Smooth muscle cell (in vitro differentiated cells): ENCODE measurements at regions not wholly inside any gene's neighbourhood (a gene's known extent, or its start where the extent isn't known, plus 50 kb on each side); places are given as distances from the start of the nearest gene placed in this dataset.

Experiments
- DNase-seq: peaks from one replicate; lab custom pipeline; 2025; ENCODE audit not compliant: unreplicated experiment; lab: John Stamatoyannopoulos, UW
- H2AFZ ChIP-seq: fragments of 200-600 bp; sonication (generic); 2 replicates; pipeline ENCODE4 v1.6.0; 2016; ENCODE audit warnings: antibody characterized with exemption, low read depth, mild to moderate bottlenecking
- H3F3A ChIP-seq: fragments of 200-600 bp; sonication (generic); 2 replicates; pipeline ENCODE4 v1.6.0; 2017; ENCODE audit warnings: antibody characterized with exemption, low read depth
- H3K27ac ChIP-seq: fragments of 200-600 bp; sonication (generic); 2 replicates; pipeline ENCODE4 v1.5.1; 2016; ENCODE audit warnings: low read depth, mild to moderate bottlenecking
- H3K27me3 ChIP-seq: fragments of 200-600 bp; sonication (generic); 2 replicates; pipeline ENCODE4 v1.6.1; 2016; ENCODE audit warnings: low read depth, mild to moderate bottlenecking
- H3K36me3 ChIP-seq: fragments of 200-600 bp; sonication (generic); 2 replicates; pipeline ENCODE4 v1.5.1; 2016; ENCODE audit warnings: low read depth
- H3K4me1 ChIP-seq: fragments of 200-600 bp; sonication (generic); 2 replicates; pipeline ENCODE4 v1.5.1; 2016; ENCODE audit warnings: low read depth
- H3K4me2 ChIP-seq: fragments of 200-600 bp; sonication (generic); 2 replicates; pipeline ENCODE4 v1.6.0; 2016; ENCODE audit warnings: mild to moderate bottlenecking
- H3K4me3 ChIP-seq: fragments of 200-600 bp; sonication (generic); 2 replicates; pipeline ENCODE4 v1.5.1; 2016; ENCODE audit warnings: mild to moderate bottlenecking
- H3K79me2 ChIP-seq: fragments of 200-600 bp; sonication (generic); 2 replicates; pipeline ENCODE4 v1.6.0; 2016; ENCODE audit warnings: low read depth, mild to moderate bottlenecking
- H3K9ac ChIP-seq: fragments of 200-600 bp; sonication (generic); 2 replicates; pipeline ENCODE4 v1.6.0; 2016; ENCODE audit warnings: low read depth
- H3K9me3 ChIP-seq: fragments of 200-600 bp; sonication (generic); replicated peaks from 2 replicates; pipeline ENCODE4 v1.5.1; 2016; ENCODE audit warnings: low read depth
- H4K20me1 ChIP-seq: fragments of 200-600 bp; sonication (generic); 2 replicates; pipeline ENCODE4 v1.6.0; 2016; ENCODE audit warnings: low read depth
- WGBS: methylation state at CpG from one replicate; pipeline ENCODE4 v1.1.7; 2016; ENCODE audit warnings: low lambda C conversion rate; 5-methylcytosine and 5-hydroxymethylcytosine counted together
- TF ChIP-seq, protein P1 (sequence below): fragments of 200-600 bp; sonication (generic); IDR thresholded peaks from 2 replicates; pipeline ENCODE4 v1.5.1; 2017; ENCODE audit warnings: borderline replicate concordance, mild to moderate bottlenecking, antibody characterized with exemption; ENCODE audit not compliant: insufficient read depth, poor library complexity, severe bottlenecking

GRCh38 chr7:10634239-10634638, 339.4 kb upstream of the PHF14 start:
- H3K36me3 ChIP-seq: no peaks in the 10 kb centered on the region
- no peak for DNase-seq
- no peaks in the 10 kb centered on the region for H4K20me1 ChIP-seq
- 86% methylated on average over 2 of the region's 2 CpGs for WGBS
- peaks cover 6% of the 10 kb centered on the region for H3K9me3 ChIP-seq
- H3K9ac ChIP-seq: no peak overlapping the region
- H3K4me3 ChIP-seq: no peak overlapping the region
- TF ChIP-seq, protein P1, sequence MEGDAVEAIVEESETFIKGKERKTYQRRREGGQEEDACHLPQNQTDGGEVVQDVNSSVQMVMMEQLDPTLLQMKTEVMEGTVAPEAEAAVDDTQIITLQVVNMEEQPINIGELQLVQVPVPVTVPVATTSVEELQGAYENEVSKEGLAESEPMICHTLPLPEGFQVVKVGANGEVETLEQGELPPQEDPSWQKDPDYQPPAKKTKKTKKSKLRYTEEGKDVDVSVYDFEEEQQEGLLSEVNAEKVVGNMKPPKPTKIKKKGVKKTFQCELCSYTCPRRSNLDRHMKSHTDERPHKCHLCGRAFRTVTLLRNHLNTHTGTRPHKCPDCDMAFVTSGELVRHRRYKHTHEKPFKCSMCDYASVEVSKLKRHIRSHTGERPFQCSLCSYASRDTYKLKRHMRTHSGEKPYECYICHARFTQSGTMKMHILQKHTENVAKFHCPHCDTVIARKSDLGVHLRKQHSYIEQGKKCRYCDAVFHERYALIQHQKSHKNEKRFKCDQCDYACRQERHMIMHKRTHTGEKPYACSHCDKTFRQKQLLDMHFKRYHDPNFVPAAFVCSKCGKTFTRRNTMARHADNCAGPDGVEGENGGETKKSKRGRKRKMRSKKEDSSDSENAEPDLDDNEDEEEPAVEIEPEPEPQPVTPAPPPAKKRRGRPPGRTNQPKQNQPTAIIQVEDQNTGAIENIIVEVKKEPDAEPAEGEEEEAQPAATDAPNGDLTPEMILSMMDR: no peak
- no peak overlapping the region for H3K27ac ChIP-seq
- H3K4me2 ChIP-seq: no peak overlapping the region
- H2AFZ ChIP-seq: no peak overlapping the region
- H3K79me2 ChIP-seq: no peaks in the 10 kb centered on the region
- H3K4me1 ChIP-seq: no peaks in the 10 kb centered on the region
- H3K27me3 ChIP-seq: no peaks in the 10 kb centered on the region
- no peaks in the 10 kb centered on the region for H3F3A ChIP-seq

- no peaks in the 10 kb centered on the region for H3K79me2 ChIP-seq
- 78% methylated on average over 3 of the region's 3 CpGs for WGBS
- DNase-seq: no peak
Measured at GRCh38 chr7:10637991-10638390, 335.7 kb upstream of the PHF14 start.

GRCh38 chr7:10643545-10643944, 330.1 kb upstream of the PHF14 start:
- H3K36me3 ChIP-seq: no peaks in the 10 kb centered on the region
- H3F3A ChIP-seq: no peaks in the 10 kb centered on the region
- TF ChIP-seq, protein P1: no peak
- no peak overlapping the region for H3K9ac ChIP-seq
- no peaks in the 10 kb centered on the region for H3K4me1 ChIP-seq
- H3K4me3 ChIP-seq: no peak overlapping the region
- 91% methylated on average over 2 of the region's 2 CpGs for WGBS
- H3K4me2 ChIP-seq: no peak overlapping the region
- H4K20me1 ChIP-seq: no peaks in the 10 kb centered on the region
- H2AFZ ChIP-seq: no peak overlapping the region
- DNase-seq: no peak
- H3K27ac ChIP-seq: no peak overlapping the region
- H3K79me2 ChIP-seq: no peaks in the 10 kb centered on the region
- H3K27me3 ChIP-seq: no peaks in the 10 kb centered on the region
- H3K9me3 ChIP-seq: no peaks in the 10 kb centered on the region

More at GRCh38 chr7:10637991-10638390, 335.7 kb upstream of the PHF14 start:
- Histone ChIP-seq H3K36me3 (no peaks in the 10 kb centered on the region), H3F3A (no peaks in the 10 kb centered on the region), H3K4me3 (no peak overlapping the region), H4K20me1 (no peaks in the 10 kb centered on the region), H3K9me3 (no peaks in the 10 kb centered on the region), H3K27ac (no peak overlapping the region), H2AFZ (no peak overlapping the region), H3K27me3 (no peaks in the 10 kb centered on the region), H3K4me1 (no peaks in the 10 kb centered on the region), H3K9ac (no peak overlapping the region), H3K4me2 (no peak overlapping the region)
- TF ChIP-seq, protein P1: no peak

- Histone ChIP-seq H4K20me1 (no peaks in the 10 kb centered on the region), H3F3A (no peaks in the 10 kb centered on the region), H3K9ac (no peak overlapping the region), H2AFZ (no peak overlapping the region), H3K4me3 (no peak overlapping the region), H3K4me1 (no peaks in the 10 kb centered on the region), H3K36me3 (no peaks in the 10 kb centered on the region), H3K79me2 (no peaks in the 10 kb centered on the region), H3K9me3 (no peaks in the 10 kb centered on the region), H3K27me3 (no peaks in the 10 kb centered on the region), H3K27ac (no peak overlapping the region), H3K4me2 (no peak overlapping the region)
- TF ChIP-seq, protein P1: no peak
- no peak for DNase-seq
- WGBS: 65% methylated on average over 3 of the region's 3 CpGs
Measured at GRCh38 chr7:10644849-10645248, 328.8 kb upstream of the PHF14 start.
